GM19452 (cell line): ENCODE measurements at regions not wholly inside any gene's neighbourhood (a gene's known extent, or its start where the extent isn't known, plus 50 kb on each side); places are given as distances from the start of the nearest gene placed in this dataset.

ENCODE experiments used
- ATAC-seq: cut with Tn5 transposase; IDR thresholded peaks from one replicate; pipeline ENCODE4 v1.9.1; 2021; ENCODE audit not compliant: unreplicated experiment

DNA sequence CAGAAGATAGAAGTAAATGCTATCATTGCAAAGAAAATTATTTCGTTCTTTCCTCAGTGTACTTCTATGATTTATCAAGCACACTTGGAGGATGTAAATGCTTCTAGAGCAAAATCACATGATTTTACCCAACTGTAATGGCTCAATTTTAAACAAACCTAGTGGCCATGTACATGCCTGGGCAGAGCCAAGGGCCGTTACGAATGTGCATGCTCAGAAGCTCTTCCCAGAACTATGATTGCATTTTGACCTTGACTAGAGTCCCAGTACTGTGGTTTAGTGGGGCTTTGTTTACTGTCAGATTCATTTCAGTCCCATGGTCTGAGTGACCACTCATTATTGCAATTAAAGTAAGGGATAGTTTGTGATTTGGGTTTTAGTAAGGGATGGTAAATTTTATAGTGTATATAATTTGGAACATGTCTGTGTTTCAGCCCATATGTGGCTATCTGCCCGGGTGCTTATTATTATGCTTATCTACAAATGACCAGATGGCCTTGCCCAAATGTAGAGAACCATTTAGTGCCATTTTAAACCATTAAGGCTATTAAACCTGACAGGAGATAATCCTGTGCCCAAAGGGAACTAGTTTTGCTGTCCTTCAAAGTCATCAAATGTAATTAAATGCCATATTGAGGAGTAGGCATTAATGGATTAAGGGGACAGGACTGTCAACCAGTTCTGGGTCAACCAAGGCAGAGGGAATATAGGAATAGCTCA is 239.1 kb downstream of the ICOS start:
- no peak for ATAC-seq

- ATAC-seq = no peak
Observed at GRCh38 chr2:204176306-204176705, 239.7 kb downstream of the ICOS start.

DNA sequence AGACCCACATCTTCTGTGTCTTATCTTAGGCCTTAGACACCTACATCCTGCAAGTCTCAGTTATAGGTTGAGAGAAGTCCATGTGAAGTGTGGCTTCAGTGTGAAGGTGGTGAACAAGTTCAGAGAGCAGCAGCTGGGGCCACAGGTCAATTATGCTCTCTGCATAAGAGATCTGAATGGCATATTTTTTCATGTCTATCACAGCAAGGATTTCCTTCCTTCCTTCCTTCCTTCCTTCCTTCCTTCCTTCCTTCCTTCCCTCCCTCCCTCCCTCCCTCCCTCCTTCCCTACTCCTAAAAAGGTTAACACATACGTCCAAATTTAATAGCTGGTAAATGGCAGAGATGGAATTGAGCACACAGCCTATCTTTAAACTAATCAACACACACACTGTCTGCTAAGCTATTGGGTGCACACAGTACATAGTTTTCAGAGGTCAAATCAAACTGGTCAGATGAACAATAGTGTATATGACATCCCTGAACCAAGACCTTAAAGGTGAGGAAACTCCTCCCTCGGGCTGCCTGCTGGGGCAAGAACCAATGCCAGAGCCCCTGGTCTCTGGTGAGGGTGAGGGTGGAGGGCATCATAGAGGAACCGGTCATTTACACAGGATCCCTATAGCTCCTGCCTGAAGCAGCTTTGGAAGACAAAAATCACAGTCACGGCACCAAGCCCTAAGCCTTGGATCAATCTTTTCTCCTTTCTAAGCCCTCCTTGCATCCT is 240.9 kb downstream of the ICOS start:
- ATAC-seq = peak; percentile 30

DNA sequence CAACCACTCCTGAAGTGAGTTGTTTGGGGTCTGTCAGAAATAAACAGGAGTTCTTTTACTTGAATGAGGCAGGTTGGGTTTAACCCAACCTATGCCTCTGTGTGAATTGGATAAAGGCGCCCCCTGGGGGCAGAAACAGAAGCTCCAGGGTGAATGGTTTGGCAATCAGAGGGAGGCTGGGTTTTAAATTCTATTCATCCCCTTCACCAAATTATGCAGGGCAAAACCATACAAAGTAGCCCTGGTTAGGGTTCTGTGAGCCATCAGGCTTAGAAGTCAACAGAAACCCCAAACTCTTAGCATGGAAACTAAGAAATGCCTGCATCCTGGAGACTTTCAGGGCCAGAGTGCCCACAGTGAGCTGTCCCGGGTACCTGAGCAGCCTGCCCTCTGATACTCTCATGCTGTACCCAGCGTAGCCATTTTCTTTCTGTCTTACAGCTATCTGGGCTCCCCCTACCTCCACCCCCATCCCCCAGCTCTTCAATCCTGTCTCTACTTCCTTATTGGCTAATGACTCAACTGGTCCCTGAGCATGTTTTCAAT is 241.5 kb downstream of the ICOS start:
- ATAC-seq = peak; percentile 81

- no peak for ATAC-seq
Observed at GRCh38 chr2:204180649-204181048, 244.1 kb downstream of the ICOS start.

DNA sequence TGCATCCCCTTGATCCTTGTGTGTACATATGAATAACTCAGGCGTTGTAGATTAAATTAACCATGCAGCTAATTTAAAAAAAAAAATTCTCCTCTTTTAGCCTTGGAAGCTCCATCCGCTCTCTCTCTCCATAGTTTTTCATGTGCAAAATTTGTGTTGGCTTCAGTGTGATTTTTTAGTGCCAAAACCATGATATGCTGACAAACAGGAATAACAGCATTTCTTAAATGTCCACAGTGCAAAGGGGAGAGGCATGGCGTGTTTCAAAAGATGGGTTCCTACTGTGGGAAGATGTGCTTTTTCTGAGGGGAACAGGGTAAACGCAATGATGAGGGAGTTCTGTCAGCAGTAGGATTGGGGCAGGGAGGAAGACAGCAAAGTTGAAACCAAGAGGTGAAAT is 247.0 kb downstream of the ICOS start:
- no peak for ATAC-seq

- no peak for ATAC-seq
Observed at GRCh38 chr2:204184226-204184625, 247.7 kb downstream of the ICOS start.

GRCh38 chr2:204187229-204188083 is 250.9 kb downstream of the ICOS start:
- peak; percentile 92 for ATAC-seq

DNA sequence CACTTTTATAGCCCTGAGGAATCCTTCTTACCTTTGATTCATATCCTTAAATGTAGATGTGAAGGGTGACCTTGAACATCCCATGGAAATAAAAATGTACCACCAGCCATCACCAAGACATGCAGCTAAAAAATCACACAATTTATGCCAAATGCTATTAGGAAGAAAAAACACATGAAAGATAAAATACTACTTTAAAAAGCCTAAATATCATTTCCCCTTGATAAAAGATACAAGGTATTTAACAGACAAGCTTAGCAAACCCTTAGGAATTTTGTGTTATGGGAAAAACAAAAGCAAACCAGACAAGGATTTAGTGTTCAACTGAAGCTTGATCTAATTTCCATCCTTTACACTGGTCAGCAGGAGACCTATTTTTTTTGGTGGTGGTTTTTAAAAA is 255.0 kb downstream of the ICOS start:
- ATAC-seq = no peak

GRCh38 chr2:204195498-204195897 is 258.9 kb downstream of the ICOS start:
- no peak for ATAC-seq

- no peak for ATAC-seq
Observed at GRCh38 chr2:204197336-204198005, 260.9 kb downstream of the ICOS start.

DNA sequence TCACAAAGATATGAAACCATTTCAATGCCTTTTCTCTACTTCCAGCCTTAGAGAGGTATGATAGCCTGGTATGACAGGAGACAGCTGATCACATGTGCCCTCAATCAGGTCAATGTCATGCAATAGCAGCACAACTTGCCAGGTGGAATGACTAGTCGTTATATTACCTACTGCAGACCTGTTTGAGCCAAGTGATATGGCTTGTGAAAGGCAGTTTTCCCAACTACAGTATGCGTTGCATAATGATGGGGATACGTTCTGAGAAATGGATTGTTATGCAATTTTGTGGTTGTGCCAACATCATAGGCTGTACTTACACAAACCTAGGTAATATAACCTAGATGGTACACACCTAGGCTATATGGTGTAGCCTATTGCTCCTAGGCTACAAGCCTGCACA is 262.8 kb downstream of the ICOS start:
- ATAC-seq = no peak

DNA sequence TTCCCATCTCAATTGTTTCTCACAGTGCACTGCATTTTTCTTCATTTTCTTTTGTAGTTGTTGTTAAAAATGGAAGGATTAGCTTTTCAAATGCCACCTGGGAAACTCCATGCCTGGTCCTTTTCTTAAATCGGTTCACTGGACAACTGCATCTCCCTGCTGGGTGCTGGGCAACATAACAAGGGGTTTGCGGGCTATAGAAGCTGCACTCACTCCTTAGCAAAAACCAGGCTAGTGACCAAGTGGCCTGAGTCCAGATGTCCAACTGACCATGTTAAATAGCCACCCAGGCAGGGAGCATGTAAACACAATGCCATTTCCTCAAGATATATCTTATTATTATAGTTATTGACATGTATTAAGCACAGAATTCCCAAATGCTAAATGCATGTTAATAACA is 264.9 kb downstream of the ICOS start:
- no peak for ATAC-seq

DNA sequence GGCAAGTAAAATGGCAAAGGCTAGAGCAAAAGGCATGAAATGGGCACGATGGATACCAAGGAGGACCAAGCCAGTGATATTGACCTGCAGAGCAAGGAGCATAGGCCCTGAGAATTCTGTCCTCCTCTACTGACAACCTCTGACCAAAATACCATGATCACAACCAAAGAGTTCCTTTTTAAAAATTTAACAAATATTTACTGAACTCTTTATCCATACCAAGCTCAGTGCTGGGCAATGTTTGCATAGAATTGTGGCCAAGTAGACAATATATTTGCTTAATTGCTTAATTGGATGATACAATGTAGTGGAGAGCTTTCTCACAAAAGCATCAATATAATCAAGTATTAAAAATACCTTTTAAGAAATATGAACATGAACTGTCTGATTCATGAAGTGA is 265.7 kb downstream of the ICOS start:
- no peak for ATAC-seq

DNA sequence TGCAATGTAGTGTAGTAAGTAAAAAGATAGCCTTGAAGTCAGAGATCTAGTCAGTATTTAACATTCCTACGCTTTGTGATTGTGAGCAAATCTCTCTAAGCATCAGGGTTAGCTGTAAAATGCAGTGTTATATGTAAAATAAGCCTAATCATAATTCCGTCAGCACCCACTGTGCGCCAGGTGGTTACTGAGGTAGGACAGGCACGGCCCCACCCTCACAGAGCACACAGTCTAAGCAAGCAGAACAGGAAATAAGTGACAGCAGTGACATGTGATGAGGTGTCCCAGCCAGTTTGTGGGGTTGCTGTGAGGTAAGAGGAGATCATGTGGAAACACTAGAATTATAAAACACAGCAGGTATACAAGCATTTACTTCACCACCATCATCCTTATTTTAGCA is 267.1 kb downstream of the ICOS start:
- no peak for ATAC-seq

GRCh38 chr2:204205082-204205481 is 268.5 kb downstream of the ICOS start:
- ATAC-seq = no peak

GRCh38 chr2:204205538-204205937 is 269.0 kb downstream of the ICOS start:
- no peak for ATAC-seq

DNA sequence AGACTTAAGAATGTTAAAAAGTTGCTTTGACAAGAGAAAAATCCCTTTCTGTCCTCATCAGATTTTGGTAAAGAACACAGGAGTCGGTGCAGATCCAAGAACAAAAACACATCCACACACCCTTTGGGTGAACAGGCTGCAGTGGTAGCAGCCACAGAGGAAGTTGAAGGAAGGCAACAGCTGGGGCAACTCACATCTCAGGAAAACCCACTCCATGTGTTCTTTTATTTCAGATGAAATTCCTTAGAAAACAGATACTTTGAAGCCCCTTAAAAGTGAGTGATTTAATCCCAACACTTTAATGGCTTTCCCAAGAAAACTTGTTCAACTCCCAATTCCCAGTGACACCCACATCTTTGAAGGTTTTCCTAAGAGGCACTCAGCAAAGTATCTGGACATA is 271.3 kb downstream of the ICOS start:
- ATAC-seq = no peak

DNA sequence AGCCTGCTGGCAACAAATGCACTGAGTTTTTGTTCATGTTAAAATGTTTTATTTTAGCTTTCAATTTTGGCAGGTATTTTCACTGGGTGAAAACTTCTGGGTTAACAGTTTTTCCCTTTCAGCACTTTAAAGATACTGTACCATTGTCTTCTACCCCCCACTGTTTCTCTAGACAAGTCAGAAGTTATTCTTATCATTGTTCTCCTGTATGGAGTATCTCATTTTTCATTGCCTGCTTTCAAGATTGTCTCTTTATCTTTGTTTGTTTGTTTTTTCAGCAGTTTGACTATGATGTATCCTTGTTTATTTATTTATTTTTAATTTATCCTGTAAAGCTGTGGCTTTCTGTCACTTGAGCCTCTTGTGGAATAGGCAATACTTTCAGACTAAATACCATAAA is 277.0 kb downstream of the ICOS start:
- ATAC-seq = no peak

- ATAC-seq = no peak
Observed at GRCh38 chr2:204218040-204218439, 281.5 kb downstream of the ICOS start.

DNA sequence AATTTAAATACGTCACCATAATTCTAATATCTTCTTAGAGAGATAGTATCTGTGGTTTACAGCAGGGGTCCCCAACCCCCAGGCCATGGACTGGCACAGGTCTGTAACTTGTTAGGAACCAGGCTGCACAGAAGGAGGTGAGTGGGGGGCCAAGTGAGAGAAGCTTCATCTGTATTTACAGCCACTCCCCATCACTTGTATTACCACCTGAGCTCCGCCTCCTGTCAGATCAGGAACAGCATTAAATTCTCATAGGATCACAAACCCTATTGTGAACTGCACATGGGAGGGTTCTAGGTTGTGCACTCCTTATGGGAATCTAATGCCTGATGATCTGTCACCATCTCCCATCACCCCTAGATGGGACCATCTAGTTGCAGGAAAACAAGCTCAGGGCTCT is 282.6 kb downstream of the ICOS start:
- ATAC-seq = no peak
